Stomach (tissue), 8 donors: ENCODE measurements at regions not wholly inside any gene's neighbourhood (a gene's known extent, or its start where the extent isn't known, plus 50 kb on each side); places are given as distances from the start of the nearest gene placed in this dataset.
"Not testable (repeated sequence)": the region's sequence is repeated elsewhere in the genome, so short reads cannot be mapped to it uniquely, and the experiment has no call there.

Experiments
- DNase-seq, 2 donors: peaks; one replicate each; pipeline versions ENCODE4 v3.0.0 to v3.0.0-alpha.2; 2013 to 2019
- H3K27ac ChIP-seq, 5 donors: fragments of 200-600 bp in 4 of 5; sonication (generic) in 4 of 5; one replicate each; pipeline ENCODE4 v1.5.1; 2013 to 2019; ENCODE audit warnings: mild to moderate bottlenecking in 1 of 5, moderate library complexity in 1 of 5
- H3K27me3 ChIP-seq, 3 donors: fragments of 200-600 bp; sonication (generic); one replicate each; pipeline ENCODE4 v1.5.1; 2017 to 2019; ENCODE audit warnings: mixed run types in 1 of 3
- H3K36me3 ChIP-seq, 4 donors: fragments of 200-600 bp; sonication (generic); 1 replicate in 3 of 4; 2 replicates in 1 of 4; pipeline ENCODE4 v1.5.1; 2016 to 2019
- H3K4me1 ChIP-seq, 4 donors: fragments of 200-600 bp; sonication (generic); one replicate each; pipeline ENCODE4 v1.5.1; 2016 to 2019
- H3K4me3 ChIP-seq, 4 donors: fragments of 200-600 bp; sonication (generic) in 3 of 4; one replicate each; pipeline ENCODE4 v1.5.1; 2016 to 2019; ENCODE audit warnings: mild to moderate bottlenecking in 1 of 4
- H3K9me3 ChIP-seq, 4 donors: fragments of 200-600 bp; sonication (generic); one replicate each; pipeline ENCODE4 v1.5.1; 2016 to 2019
- CTCF ChIP-seq, 7 experiments: fragments of 450-650 bp in 4 of 7; fragments of 200-600 bp in 3 of 7; sonication (generic) in 3 of 7; IDR thresholded peaks; one replicate each; pipeline ENCODE4 v1.5.1; 2016 to 2019; ENCODE audit warnings: antibody characterized with exemption in 7 of 7, control low read depth in 2 of 7, mild to moderate bottlenecking in 1 of 7
- EP300 ChIP-seq: sonication (generic); formaldehyde crosslinking; IDR thresholded peaks from one replicate; pipeline ENCODE4 v1.6.1; 2017; ENCODE audit warnings: antibody characterized with exemption
- POLR2A ChIP-seq, 4 donors: fragments of 450-650 bp; IDR thresholded peaks; one replicate each; pipeline ENCODE4 v1.6.1; 2016; ENCODE audit warnings: antibody characterized with exemption in 4 of 4, control low read depth in 2 of 4, mild to moderate bottlenecking in 1 of 4, moderate library complexity in 1 of 4
- POLR2AphosphoS5 ChIP-seq, 3 donors: sonication (generic); formaldehyde crosslinking; IDR thresholded peaks; one replicate each; pipeline ENCODE4 v1.6.1; 2016; ENCODE audit warnings: antibody characterized with exemption in 3 of 3
- WGBS, 5 donors: extraction: QIAGEN DNeasy Blood & Tissue Kit in 3 of 5; methylation state at CpG; one replicate each; pipeline versions ENCODE4 v1.1.5 to v1.1.7; 2013 to 2018; 5-methylcytosine and 5-hydroxymethylcytosine counted together
- intact Hi-C: fragments of 100-400 bp; cut with DNase I; formaldehyde crosslinking; loops from one replicate; pipeline ENCODE4 v1.15.1; 2023; ENCODE audit warnings: low total_unique reads
- donor health status: healthy with polysubstance abuse.
- donor health status: Bipolar disorder and iron deficiency.
- donor health status: healthy.

GRCh38 chr2:100707016-100707947 lies 112.7 kb upstream of the NPAS2 start:
- intact Hi-C loops: no loop called here
- WGBS, 5 donors: 80 to 88% (median 82%) methylated on average over 19 to 21 of the region's 21 CpGs

GRCh38 chr2:100708333-100708732 lies 111.6 kb upstream of the NPAS2 start:
- H3K27ac ChIP-seq: no peak overlapping the region
- intact Hi-C loops: no loop called here
- no peak overlapping the region for H3K4me3 ChIP-seq
- H3K9me3 ChIP-seq: no peaks in the 10 kb centered on the region
- no peaks in the 10 kb centered on the region for H3K27me3 ChIP-seq
- DNase-seq: no peak
- peaks cover 0 to 4% (median 0%) of the 10 kb centered on the region in 4 donors for H3K4me1 ChIP-seq
- TF ChIP-seq CTCF (IDR thresholded peaks at IDR 0.05) (no peak), POLR2A (IDR thresholded peaks at IDR 0.05) (no peak), POLR2AphosphoS5 (IDR thresholded peaks at IDR 0.05) (no peak), EP300 (no peak)
- no peaks in the 10 kb centered on the region for H3K36me3 ChIP-seq
- whole genome bisulfite sequencing, 5 donors: 61 to 81% (median 64%) methylated on average over 3 of the region's 3 CpGs

More at GRCh38 chr2:100707016-100707947, 112.7 kb upstream of the NPAS2 start:
- H3K27ac ChIP-seq: no peak overlapping the region
- H3K9me3 ChIP-seq: no peaks in the 10 kb centered on the region
- no peaks in the 10 kb centered on the region for H3K36me3 ChIP-seq
- no peak for DNase-seq
- no peaks in the 10 kb centered on the region for H3K27me3 ChIP-seq
- TF ChIP-seq EP300: no peak
- TF ChIP-seq POLR2A (IDR thresholded peaks at IDR 0.05): no peak
- TF ChIP-seq CTCF (IDR thresholded peaks at IDR 0.05): no peak
- TF ChIP-seq POLR2AphosphoS5 (IDR thresholded peaks at IDR 0.05): no peak
- no peak overlapping the region for H3K4me3 ChIP-seq
- peaks cover 0 to 6% (median 0%) of the 10 kb centered on the region in 4 donors for H3K4me1 ChIP-seq

GRCh38 chr2:100713106-100713505 lies 106.8 kb upstream of the NPAS2 start:
- H3K4me3 ChIP-seq: no peak overlapping the region
- DNase-seq: no peak
- H3K27ac ChIP-seq: no peak overlapping the region
- H3K9me3 ChIP-seq: no peaks in the 10 kb centered on the region
- H3K36me3 ChIP-seq: no peaks in the 10 kb centered on the region
- TF ChIP-seq POLR2AphosphoS5 (IDR thresholded peaks at IDR 0.05) (no peak), CTCF (IDR thresholded peaks at IDR 0.05) (no peak), POLR2A (IDR thresholded peaks at IDR 0.05) (no peak), EP300 (no peak)
- H3K4me1 ChIP-seq: no peaks in the 10 kb centered on the region
- H3K27me3 ChIP-seq: no peaks in the 10 kb centered on the region
- 35 to 78% (median 44%) methylated on average over 2 of the region's 2 CpGs for WGBS, 5 donors
- intact Hi-C loops: no loop called here

- H3K27ac ChIP-seq, intact Hi-C loops, H3K36me3 ChIP-seq, H3K4me1 ChIP-seq, H3K4me3 ChIP-seq, H3K27me3 ChIP-seq, DNase-seq, H3K9me3 ChIP-seq: not testable (repeated sequence)
- 89 to 95% (median 94%) methylated on average over 5 of the region's 5 CpGs for WGBS, 5 donors
Observed at GRCh38 chr2:100714396-100715010, 105.4 kb upstream of the NPAS2 start.

GRCh38 chr2:100715861-100716260 lies 104.1 kb upstream of the NPAS2 start:
- DNase-seq, H3K27ac ChIP-seq, H3K27me3 ChIP-seq, H3K4me3 ChIP-seq, H3K36me3 ChIP-seq, intact Hi-C loops, H3K4me1 ChIP-seq, H3K9me3 ChIP-seq: not testable (repeated sequence)
- 86 to 96% (median 90%) methylated on average over 4 of the region's 4 CpGs for WGBS, 5 donors
